ENCODE measurements at regions not wholly inside any gene's neighbourhood (a gene's known extent, or its start where the extent isn't known, plus 50 kb on each side); places are given as distances from the start of the nearest gene placed in this dataset.

GRCh38 chr1:88537787-88538186 is 146.3 kb upstream of the PKN2 start:
- Histone ChIP-seq H3K36me3 (ENCODE audit: insufficient read depth, low read length) (no peaks in the 10 kb centered on the region), H3K4me1 (ENCODE audit: insufficient read depth, low read length) (no peaks in the 10 kb centered on the region), H3K79me2 (ENCODE audit: insufficient read depth, low read length) (no peaks in the 10 kb centered on the region), H4K20me1 (ENCODE audit: insufficient read depth, low read length) (no peaks in the 10 kb centered on the region), H3K4me2 (ENCODE audit: insufficient read depth, low read length) (no peak overlapping the region), H2AFZ (ENCODE audit: low read length) (no peak overlapping the region), H3K27ac (ENCODE audit: low read depth, low read length) (no peak overlapping the region), H3K27me3 (ENCODE audit: insufficient read depth, low read length) (no peaks in the 10 kb centered on the region), H3K4me3 (ENCODE audit: insufficient read depth, low read length) (no peak overlapping the region), H3K9me3 (ENCODE audit: low read depth, low read length) (no peaks in the 10 kb centered on the region)
- no peak for DNase-seq (ENCODE audit: insufficient read length, low spot score, missing footprints)
- TF ChIP-seq, protein P1, sequence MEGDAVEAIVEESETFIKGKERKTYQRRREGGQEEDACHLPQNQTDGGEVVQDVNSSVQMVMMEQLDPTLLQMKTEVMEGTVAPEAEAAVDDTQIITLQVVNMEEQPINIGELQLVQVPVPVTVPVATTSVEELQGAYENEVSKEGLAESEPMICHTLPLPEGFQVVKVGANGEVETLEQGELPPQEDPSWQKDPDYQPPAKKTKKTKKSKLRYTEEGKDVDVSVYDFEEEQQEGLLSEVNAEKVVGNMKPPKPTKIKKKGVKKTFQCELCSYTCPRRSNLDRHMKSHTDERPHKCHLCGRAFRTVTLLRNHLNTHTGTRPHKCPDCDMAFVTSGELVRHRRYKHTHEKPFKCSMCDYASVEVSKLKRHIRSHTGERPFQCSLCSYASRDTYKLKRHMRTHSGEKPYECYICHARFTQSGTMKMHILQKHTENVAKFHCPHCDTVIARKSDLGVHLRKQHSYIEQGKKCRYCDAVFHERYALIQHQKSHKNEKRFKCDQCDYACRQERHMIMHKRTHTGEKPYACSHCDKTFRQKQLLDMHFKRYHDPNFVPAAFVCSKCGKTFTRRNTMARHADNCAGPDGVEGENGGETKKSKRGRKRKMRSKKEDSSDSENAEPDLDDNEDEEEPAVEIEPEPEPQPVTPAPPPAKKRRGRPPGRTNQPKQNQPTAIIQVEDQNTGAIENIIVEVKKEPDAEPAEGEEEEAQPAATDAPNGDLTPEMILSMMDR (IDR thresholded peaks at IDR 0.05; ENCODE audit: extremely low read depth, low read depth, low read length) = no peak

DNA sequence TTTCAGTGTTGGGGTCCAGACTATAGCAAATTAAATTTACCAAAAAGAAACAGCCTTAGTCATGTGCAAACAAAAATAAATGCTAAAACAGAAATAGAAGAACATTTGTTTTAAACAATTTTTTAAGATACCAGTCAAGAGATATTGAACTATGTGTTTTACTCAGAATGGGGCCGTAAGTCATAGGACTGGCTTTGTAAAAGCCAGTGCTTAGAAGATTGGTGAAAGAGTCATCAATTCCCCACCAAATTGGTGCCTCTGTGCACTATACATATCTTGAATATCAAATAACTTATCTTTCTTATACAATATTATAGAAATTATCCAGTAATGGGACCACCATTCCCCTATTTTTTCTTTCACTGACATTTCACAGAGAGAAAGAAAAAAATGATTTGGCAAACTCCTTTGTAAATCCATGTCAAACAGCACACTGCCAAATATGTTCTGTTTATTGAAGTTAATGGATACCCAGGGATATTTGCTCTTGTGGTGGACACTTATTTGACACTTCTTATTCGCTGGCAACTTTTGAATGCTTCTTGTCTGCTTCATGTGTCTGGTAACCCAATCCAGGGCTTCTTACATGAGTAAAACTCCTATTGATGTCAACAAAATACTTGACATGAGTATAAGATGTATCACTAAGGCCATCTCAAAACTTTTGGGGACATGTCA is 145.7 kb upstream of the PKN2 start:
- Histone ChIP-seq H2AFZ (ENCODE audit: low read length) (no peak overlapping the region), H3K4me1 (ENCODE audit: insufficient read depth, low read length) (no peaks in the 10 kb centered on the region)
- TF ChIP-seq, protein P1 (IDR thresholded peaks at IDR 0.05; ENCODE audit: extremely low read depth, low read depth, low read length) = no peak

DNA sequence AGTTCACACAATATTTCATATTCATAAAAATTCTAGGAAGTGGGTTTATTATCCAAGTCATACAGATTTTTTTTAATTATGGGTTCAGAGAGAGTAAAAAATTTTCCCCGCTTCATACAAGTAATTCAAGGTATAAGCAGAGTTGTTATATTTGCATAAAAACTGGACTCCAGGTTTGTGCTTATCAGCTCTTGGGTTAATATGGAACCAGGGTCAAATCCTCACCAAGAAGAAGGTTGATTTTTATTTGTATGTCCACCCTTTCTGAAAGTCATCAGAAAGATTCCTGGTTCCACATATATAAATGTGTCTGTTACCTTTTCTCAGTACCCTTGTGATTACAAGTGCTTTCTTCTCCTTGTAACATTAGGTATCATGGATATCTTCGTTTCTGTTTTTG is 143.8 kb upstream of the PKN2 start:
- H3K4me1 ChIP-seq (ENCODE audit: insufficient read depth, low read length) = no peaks in the 10 kb centered on the region
- H3K4me3 ChIP-seq (ENCODE audit: insufficient read depth, low read length) = no peak overlapping the region
- H3K27ac ChIP-seq (ENCODE audit: low read depth, low read length) = no peak overlapping the region
- H3K79me2 ChIP-seq (ENCODE audit: insufficient read depth, low read length) = no peaks in the 10 kb centered on the region
- TF ChIP-seq, protein P1 (IDR thresholded peaks at IDR 0.05; ENCODE audit: extremely low read depth, low read depth, low read length) = no peak
- H4K20me1 ChIP-seq (ENCODE audit: insufficient read depth, low read length) = no peaks in the 10 kb centered on the region
- H2AFZ ChIP-seq (ENCODE audit: low read length) = no peak overlapping the region
- no peak for DNase-seq (ENCODE audit: insufficient read length, low spot score, missing footprints)
- no peaks in the 10 kb centered on the region for H3K36me3 ChIP-seq (ENCODE audit: insufficient read depth, low read length)
- no peaks in the 10 kb centered on the region for H3K9me3 ChIP-seq (ENCODE audit: low read depth, low read length)
- no peaks in the 10 kb centered on the region for H3K27me3 ChIP-seq (ENCODE audit: insufficient read depth, low read length)
- no peak overlapping the region for H3K4me2 ChIP-seq (ENCODE audit: insufficient read depth, low read length)

More for the DNA sequence above, 145.7 kb upstream of the PKN2 start:
- no peaks in the 10 kb centered on the region for H3K9me3 ChIP-seq (ENCODE audit: low read depth, low read length)
- H3K4me2 ChIP-seq (ENCODE audit: insufficient read depth, low read length) = no peak overlapping the region
- H4K20me1 ChIP-seq (ENCODE audit: insufficient read depth, low read length) = no peaks in the 10 kb centered on the region
- no peaks in the 10 kb centered on the region for H3K27me3 ChIP-seq (ENCODE audit: insufficient read depth, low read length)
- no peak overlapping the region for H3K27ac ChIP-seq (ENCODE audit: low read depth, low read length)
- H3K4me3 ChIP-seq (ENCODE audit: insufficient read depth, low read length) = no peak overlapping the region
- no peak for DNase-seq (ENCODE audit: insufficient read length, low spot score, missing footprints)
- H3K79me2 ChIP-seq (ENCODE audit: insufficient read depth, low read length) = no peaks in the 10 kb centered on the region
- H3K36me3 ChIP-seq (ENCODE audit: insufficient read depth, low read length) = no peaks in the 10 kb centered on the region

- DNase-seq (ENCODE audit: insufficient read length, low spot score, missing footprints) = no peak
- H3K36me3 ChIP-seq (ENCODE audit: insufficient read depth, low read length) = no peaks in the 10 kb centered on the region
- H3K27me3 ChIP-seq (ENCODE audit: insufficient read depth, low read length) = no peaks in the 10 kb centered on the region
- H3K79me2 ChIP-seq (ENCODE audit: insufficient read depth, low read length) = no peaks in the 10 kb centered on the region
- no peak overlapping the region for H3K4me2 ChIP-seq (ENCODE audit: insufficient read depth, low read length)
- no peaks in the 10 kb centered on the region for H4K20me1 ChIP-seq (ENCODE audit: insufficient read depth, low read length)
- no peak overlapping the region for H3K27ac ChIP-seq (ENCODE audit: low read depth, low read length)
- H3K4me1 ChIP-seq (ENCODE audit: insufficient read depth, low read length) = no peaks in the 10 kb centered on the region
- H2AFZ ChIP-seq (ENCODE audit: low read length) = no peak overlapping the region
- no peaks in the 10 kb centered on the region for H3K9me3 ChIP-seq (ENCODE audit: low read depth, low read length)
- TF ChIP-seq, protein P1 (IDR thresholded peaks at IDR 0.05; ENCODE audit: extremely low read depth, low read depth, low read length) = no peak
- H3K4me3 ChIP-seq (ENCODE audit: insufficient read depth, low read length) = no peak overlapping the region
These were observed 142.5 kb upstream of the PKN2 start for GRCh38 chr1:88541596-88541995.

All from osteoblast (primary cell).